WERI-Rb-1 (cell line): ENCODE measurements at regions not wholly inside any gene's neighbourhood (a gene's known extent, or its start where the extent isn't known, plus 50 kb on each side); places are given as distances from the start of the nearest gene placed in this dataset.

Experiments
- DNase-seq: peaks from one replicate; pipeline ENCODE4 v3.0.0-alpha.2; 2020
- H3K27ac ChIP-seq: fragments of 250-450 bp; sonication (Bioruptor Pico); 2 replicates; pipeline ENCODE4 v1.5.1; 2020; ENCODE audit warnings: mild to moderate bottlenecking, moderate library complexity
- H3K27me3 ChIP-seq: fragments of 250-450 bp; sonication (Bioruptor Pico); 2 replicates; pipeline ENCODE4 v1.5.1; 2021; ENCODE audit warnings: mild to moderate bottlenecking, low read depth, moderate library complexity; ENCODE audit not compliant: insufficient read depth, severe bottlenecking
- H3K36me3 ChIP-seq: fragments of 250-450 bp; sonication (Bioruptor Pico); 2 replicates; pipeline ENCODE4 v1.5.1; 2020; ENCODE audit warnings: mild to moderate bottlenecking, moderate library complexity
- H3K4me3 ChIP-seq: 2 replicates; pipeline ENCODE4 v1.5.1; 2011; ENCODE audit warnings: low read depth, mild to moderate bottlenecking, control low read depth, low read length
- H3K9me3 ChIP-seq: fragments of 250-450 bp; sonication (Bioruptor Pico); 2 replicates; pipeline ENCODE4 v1.5.1; 2021; ENCODE audit warnings: mild to moderate bottlenecking, moderate library complexity; ENCODE audit not compliant: severe bottlenecking
- TF ChIP-seq, protein P1 (sequence below): IDR thresholded peaks from 2 replicates; pipeline ENCODE4 v1.5.1; 2011; ENCODE audit warnings: low read depth, mild to moderate bottlenecking, control low read depth, inconsistent platforms, low read length

DNA sequence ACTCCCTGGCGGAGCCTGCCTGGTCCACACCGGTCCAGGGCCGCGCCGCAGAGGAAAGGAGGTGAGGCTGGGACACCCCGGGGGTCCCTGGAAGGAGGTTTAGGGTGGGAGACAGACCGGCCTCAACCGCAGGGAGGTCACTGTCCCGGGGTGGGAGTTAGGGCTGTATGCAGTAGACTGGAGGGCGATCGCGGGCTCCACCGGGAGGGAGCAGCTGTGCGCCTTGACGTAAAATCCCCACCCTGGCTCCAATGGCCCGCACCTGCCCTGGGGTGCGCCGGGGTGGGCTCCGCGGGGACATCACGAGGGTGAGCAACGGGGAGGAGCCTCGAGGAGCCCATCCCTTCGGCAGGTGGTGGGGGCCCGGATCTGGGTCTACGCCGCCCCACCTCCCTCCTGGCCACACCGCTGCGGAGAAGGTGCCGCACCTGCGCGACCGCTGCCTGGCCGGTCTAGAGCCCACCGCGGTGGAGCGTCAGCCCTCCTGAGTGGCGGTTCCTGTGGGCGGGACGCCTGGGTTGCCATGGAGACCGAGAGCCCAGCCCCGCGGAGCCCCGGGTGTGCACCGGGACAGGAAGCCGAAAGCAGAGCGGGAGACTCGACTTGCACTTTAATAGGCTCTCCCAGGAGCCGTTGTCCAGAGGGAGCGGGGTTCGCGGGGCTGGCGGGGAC lies 105.1 kb downstream of the ADRA2C start:
- H3K9me3 ChIP-seq: peaks cover 8% of the 10 kb centered on the region
- H3K27me3 ChIP-seq: no peaks in the 10 kb centered on the region
- DNase-seq: peak; percentile 8
- H3K36me3 ChIP-seq: no peaks in the 10 kb centered on the region
- no peak overlapping the region for H3K4me3 ChIP-seq
- TF ChIP-seq, protein P1, sequence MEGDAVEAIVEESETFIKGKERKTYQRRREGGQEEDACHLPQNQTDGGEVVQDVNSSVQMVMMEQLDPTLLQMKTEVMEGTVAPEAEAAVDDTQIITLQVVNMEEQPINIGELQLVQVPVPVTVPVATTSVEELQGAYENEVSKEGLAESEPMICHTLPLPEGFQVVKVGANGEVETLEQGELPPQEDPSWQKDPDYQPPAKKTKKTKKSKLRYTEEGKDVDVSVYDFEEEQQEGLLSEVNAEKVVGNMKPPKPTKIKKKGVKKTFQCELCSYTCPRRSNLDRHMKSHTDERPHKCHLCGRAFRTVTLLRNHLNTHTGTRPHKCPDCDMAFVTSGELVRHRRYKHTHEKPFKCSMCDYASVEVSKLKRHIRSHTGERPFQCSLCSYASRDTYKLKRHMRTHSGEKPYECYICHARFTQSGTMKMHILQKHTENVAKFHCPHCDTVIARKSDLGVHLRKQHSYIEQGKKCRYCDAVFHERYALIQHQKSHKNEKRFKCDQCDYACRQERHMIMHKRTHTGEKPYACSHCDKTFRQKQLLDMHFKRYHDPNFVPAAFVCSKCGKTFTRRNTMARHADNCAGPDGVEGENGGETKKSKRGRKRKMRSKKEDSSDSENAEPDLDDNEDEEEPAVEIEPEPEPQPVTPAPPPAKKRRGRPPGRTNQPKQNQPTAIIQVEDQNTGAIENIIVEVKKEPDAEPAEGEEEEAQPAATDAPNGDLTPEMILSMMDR: no peak
- no peak overlapping the region for H3K27ac ChIP-seq

DNA sequence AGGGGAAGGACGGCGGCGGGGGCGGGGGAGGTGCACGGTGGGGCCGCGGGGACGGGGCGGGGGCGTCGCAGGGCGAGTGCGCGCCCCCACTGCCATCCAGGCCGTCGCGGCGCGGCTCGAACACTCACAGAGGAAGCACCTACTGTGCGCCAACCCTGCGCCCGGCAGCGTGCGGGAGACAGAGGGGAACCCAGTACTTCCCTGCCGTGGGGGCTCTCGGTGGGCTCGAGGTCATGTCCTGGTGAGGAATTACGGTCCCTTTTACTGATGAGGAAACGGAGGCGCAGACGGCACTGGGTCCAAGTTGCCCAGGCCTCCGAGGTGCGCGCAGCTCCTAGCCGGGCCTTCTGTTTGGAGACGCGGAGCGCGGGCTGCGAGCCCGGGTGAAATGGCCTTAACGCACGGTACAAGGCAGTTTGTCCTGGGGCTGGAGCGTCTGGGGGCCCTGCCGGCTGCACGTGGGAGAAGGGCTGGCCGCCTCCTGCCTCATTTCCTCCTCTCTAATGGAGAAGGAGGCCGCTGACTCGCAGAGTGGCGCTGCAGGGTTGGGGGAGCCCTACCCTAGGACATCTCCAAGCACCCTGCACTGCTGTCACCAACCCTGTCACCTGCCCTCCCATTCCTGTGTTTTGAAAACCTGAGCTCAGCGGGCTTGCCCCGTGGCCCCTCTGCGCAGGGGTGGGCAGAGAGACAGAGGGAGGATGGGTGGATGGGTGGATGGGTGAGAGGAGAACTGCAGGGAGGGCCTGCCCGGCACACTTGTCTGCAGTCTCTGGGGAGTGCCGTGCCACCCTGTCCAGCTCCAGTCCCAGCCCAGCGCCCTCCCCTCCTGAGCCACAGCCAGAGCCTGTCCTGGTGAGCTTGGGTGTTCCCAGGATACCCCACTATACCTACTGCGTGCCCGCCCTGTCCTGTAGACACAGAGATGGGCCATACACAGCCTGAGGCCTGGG lies 106.0 kb downstream of the ADRA2C start:
- peak; percentile 3 for DNase-seq
- Histone ChIP-seq H3K4me3 (no peak overlapping the region), H3K36me3 (no peaks in the 10 kb centered on the region), H3K27me3 (no peaks in the 10 kb centered on the region), H3K27ac (no peak overlapping the region), H3K9me3 (peaks cover 8% of the 10 kb centered on the region)
- TF ChIP-seq, protein P1: no peak

DNA sequence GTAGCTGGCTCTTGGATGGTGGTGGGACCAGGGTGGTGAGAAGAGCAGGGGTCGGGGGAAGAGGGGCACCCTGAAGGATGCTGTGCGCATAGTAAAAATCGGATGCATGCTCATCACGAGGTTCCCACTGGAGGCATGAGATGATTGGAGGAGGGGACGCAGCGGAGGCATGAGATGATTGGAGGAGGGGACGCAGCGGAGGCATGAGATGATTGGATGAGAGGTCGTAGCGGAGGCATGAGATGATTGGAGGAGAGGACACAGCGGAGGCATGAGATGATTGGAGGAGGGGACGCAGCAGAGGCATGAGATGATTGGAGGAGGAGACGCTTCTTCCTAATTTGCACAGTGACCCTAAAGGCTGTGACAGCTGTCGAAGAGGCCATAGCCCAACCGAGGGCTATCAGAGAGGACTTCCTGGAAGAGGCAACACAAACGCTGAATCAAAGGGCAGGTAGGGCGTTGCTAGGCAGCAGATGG lies 106.7 kb downstream of the ADRA2C start:
- Histone ChIP-seq H3K4me3 (no peak overlapping the region), H3K27me3 (no peaks in the 10 kb centered on the region), H3K36me3 (no peaks in the 10 kb centered on the region), H3K27ac (no peak overlapping the region), H3K9me3 (peaks cover 6% of the 10 kb centered on the region)
- TF ChIP-seq, protein P1: no peak
- DNase-seq: peak; percentile 6

DNA sequence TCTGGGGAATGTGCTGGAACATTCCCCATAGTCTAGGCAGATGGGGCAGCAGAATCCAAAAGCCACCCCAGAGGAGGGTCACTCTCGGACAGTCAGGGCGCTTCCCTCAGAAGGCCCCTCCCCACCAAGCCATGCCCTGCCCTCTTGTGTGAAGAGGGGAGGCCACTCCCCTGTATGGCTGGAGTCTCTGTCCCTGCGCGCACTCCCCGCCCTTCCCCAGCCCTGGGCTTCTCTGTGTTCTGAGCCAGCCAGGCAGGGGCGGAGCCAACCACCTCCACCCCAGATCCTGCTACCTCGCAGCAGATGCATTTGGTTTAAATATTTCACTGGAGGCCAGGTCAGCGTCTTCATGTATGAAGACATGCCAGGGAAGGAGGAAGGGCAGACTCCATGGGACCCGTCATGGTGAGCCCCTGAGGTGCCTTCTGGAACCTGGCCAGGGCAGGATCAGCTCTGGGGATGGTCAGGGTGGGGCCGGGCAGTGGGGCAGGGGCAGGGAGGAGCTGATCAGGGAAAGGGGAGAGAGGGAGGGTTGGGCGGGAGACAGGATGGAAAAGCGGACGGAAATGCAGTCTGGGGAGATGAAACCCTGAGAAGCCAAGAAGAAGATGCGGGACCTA lies 107.3 kb downstream of the ADRA2C start:
- H3K36me3 ChIP-seq: no peaks in the 10 kb centered on the region
- TF ChIP-seq, protein P1: no peak
- no peaks in the 10 kb centered on the region for H3K27me3 ChIP-seq
- DNase-seq: peak; percentile 77
- no peak overlapping the region for H3K4me3 ChIP-seq
- H3K9me3 ChIP-seq: peaks cover 3% of the 10 kb centered on the region
- no peak overlapping the region for H3K27ac ChIP-seq

DNA sequence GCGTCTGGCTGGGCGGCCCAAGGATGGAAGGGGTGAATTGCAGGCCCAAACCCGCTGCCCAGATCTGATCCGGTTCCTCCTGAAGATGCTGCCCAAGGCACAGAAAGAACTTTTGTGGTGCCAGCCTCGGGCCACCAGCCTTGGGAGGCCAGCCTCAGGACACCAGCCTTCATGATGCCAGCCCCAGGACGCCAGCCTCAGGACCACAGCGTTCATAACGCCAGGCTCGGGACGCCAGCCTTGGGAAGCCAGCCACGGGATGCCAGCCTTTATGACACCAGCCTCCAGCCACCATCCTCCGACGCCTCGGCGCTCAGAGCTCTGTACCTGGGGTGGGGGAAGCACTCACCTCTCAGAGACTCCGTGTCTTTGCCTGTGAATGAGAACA lies 107.8 kb downstream of the ADRA2C start:
- H3K27me3 ChIP-seq: no peaks in the 10 kb centered on the region
- no peak overlapping the region for H3K4me3 ChIP-seq
- DNase-seq: peak; percentile 6
- TF ChIP-seq, protein P1: no peak
- no peak overlapping the region for H3K27ac ChIP-seq
- no peaks in the 10 kb centered on the region for H3K36me3 ChIP-seq
- H3K9me3 ChIP-seq: peaks cover 3% of the 10 kb centered on the region
